ENCODE measurements at regions not wholly inside any gene's neighbourhood (a gene's known extent, or its start where the extent isn't known, plus 50 kb on each side); places are given as distances from the start of the nearest gene placed in this dataset.
"Not testable (repeated sequence)": the region's sequence is repeated elsewhere in the genome, so short reads cannot be mapped to it uniquely, and the experiment has no call there.

DNA sequence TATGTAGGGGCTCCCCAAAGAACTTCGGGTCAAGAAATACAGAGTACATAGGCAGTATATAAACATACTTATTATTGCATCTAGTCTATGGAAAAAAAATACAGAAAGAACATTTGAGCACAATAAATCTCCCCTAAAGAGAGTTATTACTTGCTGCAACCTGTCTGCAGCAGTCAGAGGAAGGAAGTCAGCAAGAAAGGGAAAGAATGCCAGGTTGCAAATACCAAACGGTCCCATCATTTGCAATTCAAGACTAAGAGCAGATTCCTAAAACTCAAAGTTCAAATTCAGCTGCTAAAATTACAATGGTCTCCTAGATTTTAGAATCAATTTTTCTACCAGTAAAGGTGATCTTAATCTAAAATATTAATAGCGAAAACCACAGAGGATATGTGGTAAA, 236.2 kb upstream of the NUDT6 start:
- intact Hi-C loops (cut with DNase I), result no loop called here
- Histone ChIP-seq H3K4me1 (ENCODE audit: control insufficient read depth, insufficient read depth, low read length) (no peaks in the 10 kb centered on the region), H3K4me3 (ENCODE audit: low read length) (no peak overlapping the region), H3K27ac (ENCODE audit: low read length) (no peak overlapping the region), H3K27me3 (ENCODE audit: control insufficient read depth, insufficient read depth) (no peaks in the 10 kb centered on the region), H3K9me3 (ENCODE audit: control insufficient read depth, low read length) (no peaks in the 10 kb centered on the region)
- no peak for ATAC-seq
- WGBS, result 55% methylated on average over 3 of the region's 3 CpGs
- DNase-seq, result no peak

DNA sequence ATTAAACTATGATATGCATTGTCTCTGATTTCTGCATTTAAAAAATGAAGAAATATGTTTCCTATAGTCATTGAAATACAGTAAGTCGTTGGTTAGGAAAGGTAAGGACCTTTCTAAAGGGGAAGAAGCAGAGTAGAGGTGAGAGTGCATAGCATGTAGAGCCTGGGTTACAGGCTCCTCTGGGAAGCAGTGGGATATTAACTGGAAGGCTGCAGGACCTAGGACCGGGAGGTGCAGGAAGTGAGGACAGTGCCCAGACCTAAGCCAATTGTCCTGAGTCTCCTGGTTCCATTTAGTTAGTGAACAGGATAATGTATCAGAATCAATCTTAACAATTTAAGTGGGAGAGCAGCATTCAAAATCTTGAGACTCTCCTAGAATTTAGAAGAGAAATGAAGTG, 237.1 kb upstream of the NUDT6 start:
- Histone ChIP-seq H3K27me3 (ENCODE audit: control insufficient read depth, insufficient read depth) (no peaks in the 10 kb centered on the region), H3K4me1 (ENCODE audit: control insufficient read depth, insufficient read depth, low read length) (no peaks in the 10 kb centered on the region), H3K27ac (ENCODE audit: low read length) (no peak overlapping the region), H3K9me3 (ENCODE audit: control insufficient read depth, low read length) (no peaks in the 10 kb centered on the region), H3K4me3 (ENCODE audit: low read length) (no peak overlapping the region)
- DNase-seq (no peak), ATAC-seq (no peak)
- WGBS, result 49% methylated on average over 2 of the region's 2 CpGs
- intact Hi-C loops (cut with DNase I), result no loop called here

DNA sequence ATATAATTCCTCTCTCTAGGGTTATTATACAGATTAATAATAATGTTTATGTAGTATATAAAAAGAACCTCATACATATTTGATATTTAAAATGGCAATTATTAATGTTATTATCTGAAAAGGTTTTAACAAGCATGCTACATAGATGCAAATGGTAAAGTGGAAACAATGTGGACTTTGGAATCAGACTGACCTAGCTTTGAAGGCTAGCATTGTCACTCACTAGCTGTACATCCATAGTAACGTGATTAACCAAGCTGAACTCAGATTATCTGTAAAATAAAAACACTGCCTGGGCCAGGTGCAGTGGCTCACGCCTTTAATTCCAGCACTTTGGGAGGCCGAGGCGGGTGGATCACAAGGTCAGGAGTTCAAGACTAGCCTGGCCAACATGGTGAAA, 233.7 kb upstream of the SPRY1 start:
- no peak for ATAC-seq
- Histone ChIP-seq H3K27me3 (ENCODE audit: control insufficient read depth, insufficient read depth) (no peaks in the 10 kb centered on the region), H3K4me1 (ENCODE audit: control insufficient read depth, insufficient read depth, low read length) (no peaks in the 10 kb centered on the region), H3K9me3 (ENCODE audit: control insufficient read depth, low read length) (no peaks in the 10 kb centered on the region), H3K27ac (ENCODE audit: low read length) (no peak overlapping the region), H3K4me3 (ENCODE audit: low read length) (no peak overlapping the region)
- WGBS, result 93% methylated on average over 4 of the region's 4 CpGs
- intact Hi-C loops (cut with DNase I), result no loop called here
- no peak for DNase-seq

DNA sequence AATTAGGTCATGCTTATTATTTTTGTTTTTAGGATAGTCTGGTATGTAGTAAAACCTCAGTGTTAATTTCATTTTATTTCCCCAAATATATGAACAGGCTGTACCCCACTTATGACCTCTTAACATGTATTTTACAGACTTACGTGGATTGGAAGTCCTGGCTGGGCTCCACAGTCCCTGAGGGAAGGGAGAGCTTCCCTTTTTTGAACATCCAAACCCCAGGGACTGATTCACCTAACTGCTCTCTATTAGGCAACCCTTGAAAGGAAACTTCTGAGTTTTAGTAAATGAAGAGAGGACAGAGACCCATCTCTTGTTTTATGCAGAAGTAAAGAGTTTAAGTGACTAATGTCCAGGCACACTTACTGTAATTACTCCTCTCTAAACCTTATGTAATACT, 233.1 kb upstream of the SPRY1 start:
- ATAC-seq (no peak), DNase-seq (no peak)
- intact Hi-C loops (cut with DNase I), result no loop called here
- WGBS, result 65% methylated on average over 1 of the region's 1 CpG
- Histone ChIP-seq H3K9me3 (ENCODE audit: control insufficient read depth, low read length) (no peaks in the 10 kb centered on the region), H3K4me3 (ENCODE audit: low read length) (no peak overlapping the region), H3K27ac (ENCODE audit: low read length) (no peak overlapping the region), H3K27me3 (ENCODE audit: control insufficient read depth, insufficient read depth) (no peaks in the 10 kb centered on the region), H3K4me1 (ENCODE audit: control insufficient read depth, insufficient read depth, low read length) (no peaks in the 10 kb centered on the region)

DNA sequence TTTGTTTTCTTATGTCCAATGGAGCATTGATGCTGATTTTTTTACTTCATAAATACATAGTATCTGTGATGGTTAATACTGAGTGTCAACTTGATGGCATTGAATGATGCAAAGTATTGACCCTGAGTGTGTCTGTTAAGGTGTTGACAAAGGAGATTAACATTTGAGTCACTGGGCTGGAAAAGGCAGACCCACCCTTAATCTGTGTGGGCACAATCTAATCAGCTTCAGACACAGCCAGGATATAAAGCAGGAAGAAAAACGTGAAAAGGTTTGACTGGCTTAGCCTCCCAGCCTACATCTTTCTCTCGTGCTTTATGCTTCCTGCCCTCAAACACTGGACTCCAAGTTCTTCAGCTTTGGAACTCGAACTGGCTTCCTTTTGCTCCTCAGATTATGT, 230.6 kb upstream of the SPRY1 start:
- ATAC-seq, result no peak
- H3K27ac ChIP-seq (ENCODE audit: low read length), result no peak overlapping the region
- no peak for DNase-seq
- intact Hi-C loops (cut with DNase I), result no loop called here
- H3K4me1 ChIP-seq (ENCODE audit: control insufficient read depth, insufficient read depth, low read length), result no peaks in the 10 kb centered on the region
- no peaks in the 10 kb centered on the region for H3K9me3 ChIP-seq (ENCODE audit: control insufficient read depth, low read length)
- 67% methylated on average over 3 of the region's 3 CpGs for WGBS
- no peak overlapping the region for H3K4me3 ChIP-seq (ENCODE audit: low read length)
- no peaks in the 10 kb centered on the region for H3K27me3 ChIP-seq (ENCODE audit: control insufficient read depth, insufficient read depth)

DNA sequence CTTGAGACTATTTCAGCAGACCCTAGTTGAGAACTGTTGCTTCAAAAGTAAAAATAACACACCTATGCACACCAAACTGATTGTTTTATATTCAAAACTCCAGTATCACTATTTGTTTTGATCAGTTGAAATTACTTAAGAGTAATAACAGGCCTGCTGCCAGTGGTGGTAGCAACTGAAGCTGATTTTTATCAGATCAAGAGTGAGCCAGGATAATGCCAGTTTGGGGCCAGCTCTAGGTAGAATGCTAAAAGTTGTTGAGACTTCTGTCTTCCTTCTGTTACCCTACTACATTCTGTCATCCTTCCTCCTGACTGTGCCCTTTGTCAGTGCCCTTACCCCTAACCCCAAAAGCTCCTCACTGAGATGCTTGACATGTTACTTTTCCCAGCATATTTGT, 228.7 kb upstream of the SPRY1 start:
- intact Hi-C loops (cut with DNase I), result no loop called here
- ATAC-seq (no peak), DNase-seq (no peak)
- Histone ChIP-seq H3K4me1 (ENCODE audit: control insufficient read depth, insufficient read depth, low read length) (no peaks in the 10 kb centered on the region), H3K4me3 (ENCODE audit: low read length) (no peak overlapping the region), H3K27ac (ENCODE audit: low read length) (no peak overlapping the region), H3K9me3 (ENCODE audit: control insufficient read depth, low read length) (no peaks in the 10 kb centered on the region), H3K27me3 (ENCODE audit: control insufficient read depth, insufficient read depth) (no peaks in the 10 kb centered on the region)

DNA sequence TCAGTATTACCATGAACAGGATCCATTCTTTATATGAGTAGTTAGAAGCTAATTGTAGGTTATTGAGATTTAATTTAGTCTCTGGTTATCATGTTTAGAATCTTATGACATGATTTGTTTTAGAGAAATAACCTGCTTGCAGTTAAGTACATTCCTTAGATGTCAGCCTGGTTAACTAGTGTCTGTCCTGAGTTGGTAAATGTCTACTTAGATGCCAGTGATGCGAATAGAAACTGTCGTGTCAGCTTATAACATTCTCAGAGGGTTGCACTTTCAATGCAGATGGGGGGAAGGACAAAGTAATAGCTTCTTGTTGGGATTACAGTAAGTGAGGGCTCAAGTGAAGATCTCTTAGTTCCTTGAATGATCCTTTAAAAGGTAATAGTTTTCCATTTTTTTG, 227.8 kb upstream of the SPRY1 start:
- WGBS, result 88% methylated on average over 2 of the region's 2 CpGs
- intact Hi-C loops (cut with DNase I), result no loop called here
- no peak for ATAC-seq

DNA sequence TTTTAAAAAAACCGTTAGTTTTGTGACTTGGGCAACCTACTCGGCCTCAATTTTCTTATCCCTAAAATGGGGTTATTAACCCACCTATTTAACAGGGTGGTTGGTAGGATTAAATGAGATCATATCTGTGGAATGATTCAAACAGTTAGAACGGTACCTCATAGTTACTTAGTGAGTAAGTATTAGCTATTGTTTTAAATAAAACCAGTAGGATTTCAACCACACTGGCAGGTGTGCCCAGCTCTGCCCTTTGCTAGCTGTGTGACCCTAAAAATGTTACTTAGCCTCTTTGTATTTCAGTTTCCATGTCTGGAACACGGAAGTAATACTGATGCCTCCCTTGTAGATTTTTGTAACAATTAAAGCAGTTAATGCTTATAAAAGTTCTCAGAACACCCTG, 225.8 kb upstream of the SPRY1 start:
- intact Hi-C loops (cut with DNase I), result no loop called here
- H3K27ac ChIP-seq (ENCODE audit: low read length), result no peak overlapping the region
- H3K9me3 ChIP-seq (ENCODE audit: control insufficient read depth, low read length), result no peaks in the 10 kb centered on the region
- H3K4me3 ChIP-seq (ENCODE audit: low read length), result no peak overlapping the region
- H3K4me1 ChIP-seq (ENCODE audit: control insufficient read depth, insufficient read depth, low read length), result no peaks in the 10 kb centered on the region
- ATAC-seq, result no peak
- WGBS, result 94% methylated on average over 4 of the region's 4 CpGs
- DNase-seq, result no peak
- H3K27me3 ChIP-seq (ENCODE audit: control insufficient read depth, insufficient read depth), result no peaks in the 10 kb centered on the region

More for the DNA sequence above, 227.8 kb upstream of the SPRY1 start:
- H3K9me3 ChIP-seq (ENCODE audit: control insufficient read depth, low read length), result no peaks in the 10 kb centered on the region
- H3K27me3 ChIP-seq (ENCODE audit: control insufficient read depth, insufficient read depth), result no peaks in the 10 kb centered on the region
- no peak overlapping the region for H3K27ac ChIP-seq (ENCODE audit: low read length)
- no peak for DNase-seq
- H3K4me3 ChIP-seq (ENCODE audit: low read length), result no peak overlapping the region
- no peaks in the 10 kb centered on the region for H3K4me1 ChIP-seq (ENCODE audit: control insufficient read depth, insufficient read depth, low read length)

DNA sequence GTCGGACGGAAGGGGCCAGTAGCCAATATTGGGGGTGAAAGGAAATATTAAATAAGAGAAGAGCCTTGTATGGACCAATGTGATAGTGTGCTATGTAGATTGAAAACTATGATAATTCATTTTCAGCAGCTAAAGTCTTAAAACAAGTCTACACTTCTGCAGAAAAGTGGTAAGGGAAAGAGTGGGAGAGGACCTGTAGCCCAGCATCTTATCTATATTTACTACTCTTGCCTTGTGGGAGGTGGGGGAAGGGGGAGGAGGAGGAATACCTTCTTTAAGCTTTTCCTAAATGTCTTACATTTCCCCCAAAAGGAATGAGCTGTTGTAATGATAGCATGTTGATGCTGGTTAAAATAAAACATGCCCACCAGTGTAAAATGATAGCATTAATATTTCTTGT, 220.0 kb upstream of the SPRY1 start:
- WGBS, result 49% methylated on average over 2 of the region's 2 CpGs
- H3K27ac ChIP-seq (ENCODE audit: low read length), result no peak overlapping the region
- no peak overlapping the region for H3K4me3 ChIP-seq (ENCODE audit: low read length)
- H3K27me3 ChIP-seq (ENCODE audit: control insufficient read depth, insufficient read depth), result no peaks in the 10 kb centered on the region
- DNase-seq (no peak), ATAC-seq (no peak)
- intact Hi-C loops (cut with DNase I), result no loop called here
- H3K4me1 ChIP-seq (ENCODE audit: control insufficient read depth, insufficient read depth, low read length), result no peaks in the 10 kb centered on the region
- H3K9me3 ChIP-seq (ENCODE audit: control insufficient read depth, low read length), result no peaks in the 10 kb centered on the region

DNA sequence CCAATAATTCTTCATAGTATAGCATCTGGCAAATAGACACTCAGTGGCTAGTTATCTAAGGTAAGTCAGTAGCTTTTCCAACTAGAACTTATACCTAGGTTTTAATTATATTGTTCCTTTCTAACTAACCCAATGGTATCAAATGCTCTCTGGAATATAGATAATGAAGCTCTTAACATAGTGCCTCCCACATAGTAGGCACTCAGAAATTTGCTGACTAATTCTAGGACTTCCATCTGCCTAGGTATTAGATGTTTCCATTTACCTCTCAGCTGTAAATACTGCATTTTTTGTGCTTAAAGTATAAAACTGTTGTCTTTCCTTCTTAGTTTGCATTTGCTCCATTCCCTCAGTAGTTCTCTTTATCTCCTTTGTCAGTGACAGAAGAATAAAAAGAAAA, 214.3 kb upstream of the SPRY1 start:
- DNase-seq (no peak), ATAC-seq (no peak)
- H3K27ac ChIP-seq (ENCODE audit: low read length), result no peak overlapping the region
- no peaks in the 10 kb centered on the region for H3K27me3 ChIP-seq (ENCODE audit: control insufficient read depth, insufficient read depth)
- intact Hi-C loops (cut with DNase I), result no loop called here
- no peaks in the 10 kb centered on the region for H3K4me1 ChIP-seq (ENCODE audit: control insufficient read depth, insufficient read depth, low read length)
- no peaks in the 10 kb centered on the region for H3K9me3 ChIP-seq (ENCODE audit: control insufficient read depth, low read length)
- no peak overlapping the region for H3K4me3 ChIP-seq (ENCODE audit: low read length)

DNA sequence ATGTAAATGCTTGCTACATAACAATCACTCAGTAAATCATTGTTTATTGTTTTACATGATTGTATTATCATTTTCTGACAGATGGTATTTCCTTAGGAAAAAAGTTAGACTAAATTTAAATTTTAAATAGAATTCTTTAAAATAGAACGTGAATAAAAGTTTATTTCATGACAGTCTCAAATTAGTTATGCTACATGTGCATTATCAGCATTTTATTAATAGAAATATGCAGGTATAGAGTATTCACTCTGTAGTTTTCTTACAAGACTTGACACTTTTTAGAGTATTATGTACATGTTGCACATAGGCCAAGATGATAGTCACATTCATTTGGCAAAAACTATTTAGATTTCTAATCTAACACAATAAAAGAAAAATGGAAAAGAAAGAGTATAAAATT, 213.3 kb upstream of the SPRY1 start:
- intact Hi-C loops (cut with DNase I), result no loop called here
- ATAC-seq (no peak), DNase-seq (no peak)
- Histone ChIP-seq H3K27me3 (ENCODE audit: control insufficient read depth, insufficient read depth) (no peaks in the 10 kb centered on the region), H3K4me3 (ENCODE audit: low read length) (no peak overlapping the region), H3K9me3 (ENCODE audit: control insufficient read depth, low read length) (no peaks in the 10 kb centered on the region), H3K27ac (ENCODE audit: low read length) (no peak overlapping the region), H3K4me1 (ENCODE audit: control insufficient read depth, insufficient read depth, low read length) (no peaks in the 10 kb centered on the region)
- 73% methylated on average over 1 of the region's 1 CpG for WGBS

DNA sequence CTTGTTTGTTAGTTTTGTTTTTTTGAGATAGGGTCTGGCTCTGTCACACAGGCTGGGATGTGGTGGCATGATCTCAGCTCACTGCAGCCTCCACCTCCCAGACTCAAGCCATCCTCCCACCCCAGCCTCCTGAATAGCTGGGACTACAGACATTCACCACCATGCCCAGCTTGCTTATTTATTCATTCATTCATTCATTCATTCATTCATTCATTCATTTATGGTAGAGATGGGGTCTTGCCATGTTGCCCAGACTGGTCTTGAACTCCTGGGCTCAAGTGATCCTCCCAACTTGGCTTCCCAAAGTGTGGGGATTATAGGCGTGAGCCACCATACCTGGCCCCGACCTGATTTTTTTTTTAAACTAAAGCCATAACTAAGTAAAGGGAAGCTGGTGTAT, 212.8 kb upstream of the SPRY1 start:
- H3K4me1 ChIP-seq (ENCODE audit: control insufficient read depth, insufficient read depth, low read length); intact Hi-C loops (cut with DNase I); H3K27ac ChIP-seq (ENCODE audit: low read length); H3K9me3 ChIP-seq (ENCODE audit: control insufficient read depth, low read length); H3K4me3 ChIP-seq (ENCODE audit: low read length); DNase-seq; H3K27me3 ChIP-seq (ENCODE audit: control insufficient read depth, insufficient read depth); ATAC-seq: not testable (repeated sequence)
- WGBS, result 97% methylated on average over 2 of the region's 2 CpGs
